ENCODE measurements at regions not wholly inside any gene's neighbourhood (a gene's known extent, or its start where the extent isn't known, plus 50 kb on each side); places are given as distances from the start of the nearest gene placed in this dataset.

DNA sequence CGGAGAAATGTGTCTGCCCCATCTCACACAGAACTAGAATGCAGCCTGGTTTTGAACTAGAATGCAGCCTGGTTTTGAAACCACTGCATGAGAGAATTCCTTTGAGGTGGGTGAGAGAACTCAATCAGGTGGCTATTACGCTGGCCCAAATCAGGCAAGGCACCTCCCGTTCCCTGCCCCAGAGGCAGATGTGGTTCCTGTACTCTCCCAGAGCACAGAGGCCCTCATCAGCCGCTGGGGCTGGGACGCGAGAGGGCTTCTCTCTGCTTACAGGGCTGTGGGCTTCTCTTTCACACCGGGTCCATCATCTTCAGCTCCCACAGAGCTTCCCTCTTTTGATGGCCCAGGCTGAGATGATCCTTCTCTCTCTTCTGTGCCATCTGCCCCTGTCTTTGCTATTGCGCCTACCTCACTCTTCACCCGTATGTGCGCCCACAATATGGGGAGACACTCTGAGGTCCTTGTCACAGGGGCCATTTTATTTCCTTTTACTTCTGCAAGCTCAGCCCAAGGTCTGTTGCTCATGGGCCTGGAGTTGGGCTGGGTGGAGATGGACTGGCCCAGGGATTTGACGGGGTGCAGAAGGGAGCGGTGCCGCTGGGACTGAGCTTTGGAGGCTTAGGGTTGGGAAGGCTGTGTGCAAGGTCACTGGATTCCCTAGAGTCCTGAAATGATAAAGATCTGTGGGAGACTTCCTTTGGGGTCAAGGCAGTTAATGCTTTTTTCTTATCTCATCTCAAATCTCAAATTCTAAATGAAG is 84.4 kb upstream of the HS6ST1 start:
- ChIA-PET POLR2A (no interaction called here), CTCF (no interaction called here)

DNA sequence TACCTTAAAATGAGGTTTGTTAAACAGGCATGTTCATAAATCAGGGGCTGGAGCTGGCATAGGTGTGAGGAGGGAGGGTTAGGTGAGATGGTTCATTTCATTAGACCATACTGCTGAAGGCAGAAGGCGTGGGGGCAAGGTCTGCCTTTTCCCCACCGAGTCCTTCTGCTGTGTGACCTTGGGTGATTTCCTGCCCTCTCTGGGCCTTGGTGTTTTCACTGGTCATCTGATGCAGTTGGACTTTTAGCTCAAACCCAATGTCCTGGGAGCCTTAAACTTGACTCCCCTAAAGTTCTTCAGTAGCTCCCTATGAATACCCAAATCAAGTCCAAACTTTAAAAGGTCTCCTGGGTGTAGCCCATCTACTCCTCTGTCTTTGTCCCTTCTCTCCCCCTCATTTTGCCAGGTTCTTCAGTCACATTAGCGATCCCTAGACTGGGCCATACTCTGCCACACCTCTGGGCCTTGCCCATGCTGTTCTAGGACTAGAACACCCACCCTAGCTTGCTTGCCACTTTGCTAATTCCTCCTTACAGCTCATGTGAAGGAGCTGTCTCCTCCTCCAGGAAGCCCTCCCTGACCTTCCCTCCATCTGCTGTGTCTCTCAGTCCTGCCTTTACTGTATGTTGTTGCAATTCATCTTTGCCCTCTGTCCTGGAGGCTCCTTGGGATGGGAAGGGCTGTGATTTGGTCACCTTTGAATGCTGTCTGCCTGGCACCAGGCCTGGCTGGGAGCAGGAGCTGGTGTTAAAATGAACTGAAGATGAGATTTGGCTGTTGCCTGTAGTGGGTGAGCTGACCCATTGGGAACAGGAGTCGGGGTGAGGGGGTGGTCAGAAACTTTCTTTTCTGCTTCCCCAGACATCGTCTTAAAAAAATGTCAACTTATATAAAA is 85.4 kb upstream of the HS6ST1 start:
- no peak overlapping the region for H3K27ac ChIP-seq (ENCODE audit: low read depth, low read length)
- H3K4me3 ChIP-seq (ENCODE audit: low read depth, low read length), result no peak overlapping the region
- no peak for DNase-seq (ENCODE audit: low read depth, low spot score)
- ChIA-PET CTCF (no interaction called here), POLR2A (no interaction called here)
- TF ChIP-seq, protein P1, sequence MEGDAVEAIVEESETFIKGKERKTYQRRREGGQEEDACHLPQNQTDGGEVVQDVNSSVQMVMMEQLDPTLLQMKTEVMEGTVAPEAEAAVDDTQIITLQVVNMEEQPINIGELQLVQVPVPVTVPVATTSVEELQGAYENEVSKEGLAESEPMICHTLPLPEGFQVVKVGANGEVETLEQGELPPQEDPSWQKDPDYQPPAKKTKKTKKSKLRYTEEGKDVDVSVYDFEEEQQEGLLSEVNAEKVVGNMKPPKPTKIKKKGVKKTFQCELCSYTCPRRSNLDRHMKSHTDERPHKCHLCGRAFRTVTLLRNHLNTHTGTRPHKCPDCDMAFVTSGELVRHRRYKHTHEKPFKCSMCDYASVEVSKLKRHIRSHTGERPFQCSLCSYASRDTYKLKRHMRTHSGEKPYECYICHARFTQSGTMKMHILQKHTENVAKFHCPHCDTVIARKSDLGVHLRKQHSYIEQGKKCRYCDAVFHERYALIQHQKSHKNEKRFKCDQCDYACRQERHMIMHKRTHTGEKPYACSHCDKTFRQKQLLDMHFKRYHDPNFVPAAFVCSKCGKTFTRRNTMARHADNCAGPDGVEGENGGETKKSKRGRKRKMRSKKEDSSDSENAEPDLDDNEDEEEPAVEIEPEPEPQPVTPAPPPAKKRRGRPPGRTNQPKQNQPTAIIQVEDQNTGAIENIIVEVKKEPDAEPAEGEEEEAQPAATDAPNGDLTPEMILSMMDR (IDR thresholded peaks at IDR 0.05; ENCODE audit: low read depth, low read length), result no peak
- H3K9me3 ChIP-seq (ENCODE audit: control insufficient read depth, insufficient read depth, low read length), result no peaks in the 10 kb centered on the region
- no peaks in the 10 kb centered on the region for H3K27me3 ChIP-seq (ENCODE audit: control insufficient read depth, insufficient read depth, low read length)

More for the DNA sequence above, 84.4 kb upstream of the HS6ST1 start:
- no peak for DNase-seq (ENCODE audit: low read depth, low spot score)
- TF ChIP-seq, protein P1 (IDR thresholded peaks at IDR 0.05; ENCODE audit: low read depth, low read length), result no peak
- no peak overlapping the region for H3K4me3 ChIP-seq (ENCODE audit: low read depth, low read length)
- no peaks in the 10 kb centered on the region for H3K27me3 ChIP-seq (ENCODE audit: control insufficient read depth, insufficient read depth, low read length)
- no peaks in the 10 kb centered on the region for H3K9me3 ChIP-seq (ENCODE audit: control insufficient read depth, insufficient read depth, low read length)
- no peak overlapping the region for H3K27ac ChIP-seq (ENCODE audit: low read depth, low read length)

DNA sequence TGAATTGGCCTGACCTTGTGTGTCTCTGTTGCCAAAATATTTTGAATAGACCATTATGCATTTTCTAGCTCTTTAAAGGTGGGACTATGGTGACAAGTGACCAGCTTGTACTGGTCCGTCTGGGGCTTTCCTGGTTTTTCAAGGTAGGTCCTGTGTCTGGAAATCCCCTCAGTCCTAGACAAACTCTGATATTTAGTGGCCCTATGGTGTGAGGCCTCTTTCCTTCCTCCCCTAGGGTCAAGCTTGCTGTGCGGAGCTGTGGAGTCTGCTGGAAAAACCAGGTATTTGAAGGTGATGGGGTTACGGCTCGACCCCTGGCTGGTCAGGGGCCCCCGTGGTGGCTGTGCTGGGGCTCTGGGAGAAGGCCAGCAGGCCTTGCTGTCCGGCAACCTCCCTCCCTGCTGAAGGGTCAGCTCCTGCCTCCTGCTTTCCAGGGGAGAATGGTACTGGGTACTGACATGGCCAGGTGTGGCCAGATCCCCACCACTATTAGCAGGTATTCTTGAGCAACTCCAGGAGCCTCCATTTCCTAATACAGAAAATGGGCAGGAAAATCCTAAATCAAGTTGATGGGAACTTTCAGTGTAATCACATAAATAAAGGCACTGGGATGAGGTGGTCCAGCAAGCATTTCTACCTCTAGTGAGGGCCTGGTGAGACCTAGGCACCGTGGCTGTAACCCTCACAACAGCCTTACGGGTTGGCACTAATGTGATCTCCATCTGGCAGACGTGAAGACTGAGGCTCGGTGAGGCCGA is 86.2 kb upstream of the HS6ST1 start:
- TF ChIP-seq, protein P1 (IDR thresholded peaks at IDR 0.05; ENCODE audit: low read depth, low read length), result no peak
- ChIA-PET CTCF (no interaction called here), POLR2A (no interaction called here)
- H3K9me3 ChIP-seq (ENCODE audit: control insufficient read depth, insufficient read depth, low read length), result no peaks in the 10 kb centered on the region
- no peak overlapping the region for H3K4me3 ChIP-seq (ENCODE audit: low read depth, low read length)
- no peaks in the 10 kb centered on the region for H3K27me3 ChIP-seq (ENCODE audit: control insufficient read depth, insufficient read depth, low read length)
- DNase-seq (ENCODE audit: low read depth, low spot score), result no peak
- no peak overlapping the region for H3K27ac ChIP-seq (ENCODE audit: low read depth, low read length)

DNA sequence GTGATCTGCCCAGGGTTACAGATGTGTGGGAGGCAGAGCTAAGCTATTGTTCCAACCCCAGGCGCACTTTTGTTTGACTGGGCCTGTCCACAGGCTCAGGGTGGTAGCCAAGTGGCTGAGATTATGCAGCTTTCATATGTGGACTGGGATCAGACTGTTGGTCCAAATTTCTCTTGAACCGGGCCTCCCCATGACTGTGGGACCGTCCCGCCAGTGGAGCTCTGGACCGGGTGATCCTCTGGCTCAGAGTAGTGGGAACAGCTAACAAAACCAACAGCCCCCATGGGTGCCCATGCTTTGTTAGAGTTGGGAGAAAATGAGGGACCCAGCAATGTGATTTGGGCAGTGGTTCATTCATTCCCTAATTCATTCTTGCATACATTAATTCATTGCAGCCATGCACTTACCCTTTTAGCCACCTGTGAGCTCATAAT is 86.8 kb upstream of the HS6ST1 start:
- Histone ChIP-seq H3K27me3 (ENCODE audit: control insufficient read depth, insufficient read depth, low read length) (no peaks in the 10 kb centered on the region), H3K9me3 (ENCODE audit: control insufficient read depth, insufficient read depth, low read length) (no peaks in the 10 kb centered on the region), H3K4me3 (ENCODE audit: low read depth, low read length) (no peak overlapping the region), H3K27ac (ENCODE audit: low read depth, low read length) (no peak overlapping the region)
- TF ChIP-seq, protein P1 (IDR thresholded peaks at IDR 0.05; ENCODE audit: low read depth, low read length), result no peak
- POLR2A ChIA-PET, result no interaction called here
- CTCF ChIA-PET, result no interaction called here
- no peak for DNase-seq (ENCODE audit: low read depth, low spot score)

Measured in AG04450 (cell line).